ENCODE measurements at regions not wholly inside any gene's neighbourhood (a gene's known extent, or its start where the extent isn't known, plus 50 kb on each side); places are given as distances from the start of the nearest gene placed in this dataset.

- ChIA-PET CTCF (no interaction called here), POLR2A (no interaction called here)
- H3K9me3 Mint-ChIP-seq, result no peaks in the 10 kb centered on the region
- no peak overlapping the region for H3K4me3 Mint-ChIP-seq
- no peaks in the 10 kb centered on the region for H3K4me1 Mint-ChIP-seq (ENCODE audit: low read depth)
- no peaks in the 10 kb centered on the region for H3K4me1 ChIP-seq (ENCODE audit: insufficient read depth, low read length)
- no peak overlapping the region for H3K4me3 ChIP-seq (ENCODE audit: low read length)
- no peaks in the 10 kb centered on the region for H3K27me3 Mint-ChIP-seq
- TF ChIP-seq CTCF (IDR thresholded peaks at IDR 0.05), result no peak
- ATAC-seq (ENCODE audit: poor library complexity) (no peak), DNase-seq (no peak)
- no peaks in the 10 kb centered on the region for H3K36me3 ChIP-seq (ENCODE audit: insufficient read depth, low read length)
- no peaks in the 10 kb centered on the region for H3K36me3 Mint-ChIP-seq (ENCODE audit: low read depth)
- intact Hi-C loops (cut with DNase I, micrococcal nuclease), result no loop called here
- no peaks in the 10 kb centered on the region for H3K9me3 ChIP-seq (ENCODE audit: control insufficient read depth in 1 of 2, insufficient read depth in 1 of 2, low read length in 2 of 2)
- H3K27ac Mint-ChIP-seq, result no peak overlapping the region
- H3K27ac ChIP-seq (ENCODE audit: low read depth in 1 of 2, low read length in 2 of 2), result no peak overlapping the region
- H3K27me3 ChIP-seq (ENCODE audit: control insufficient read depth in 1 of 2, insufficient read depth in 2 of 2, low read length in 2 of 2), result no peaks in the 10 kb centered on the region
Measured at GRCh38 chrY:19026631-19027030, 253.1 kb upstream of the HSFY2 start.

GRCh38 chrY:19023934-19024333 is 250.4 kb upstream of the HSFY2 start:
- H3K4me3 ChIP-seq (ENCODE audit: low read length), result no peak overlapping the region
- no peaks in the 10 kb centered on the region for H3K27me3 ChIP-seq (ENCODE audit: control insufficient read depth in 1 of 2, insufficient read depth in 2 of 2, low read length in 2 of 2)
- no peaks in the 10 kb centered on the region for H3K4me1 Mint-ChIP-seq (ENCODE audit: low read depth)
- CTCF ChIA-PET, result no interaction called here
- no peak overlapping the region for H3K27ac ChIP-seq (ENCODE audit: low read depth in 1 of 2, low read length in 2 of 2)
- no peaks in the 10 kb centered on the region for H3K36me3 ChIP-seq (ENCODE audit: insufficient read depth, low read length)
- no peaks in the 10 kb centered on the region for H3K4me1 ChIP-seq (ENCODE audit: insufficient read depth, low read length)
- H3K9me3 ChIP-seq (ENCODE audit: control insufficient read depth in 1 of 2, insufficient read depth in 1 of 2, low read length in 2 of 2), result no peaks in the 10 kb centered on the region
- POLR2A ChIA-PET, result no interaction called here
- H3K27ac Mint-ChIP-seq, result no peak overlapping the region
- intact Hi-C loops (cut with DNase I, micrococcal nuclease), result no loop called here
- H3K27me3 Mint-ChIP-seq, result no peaks in the 10 kb centered on the region
- DNase-seq (no peak), ATAC-seq (ENCODE audit: poor library complexity) (no peak)
- no peak overlapping the region for H3K4me3 Mint-ChIP-seq
- H3K9me3 Mint-ChIP-seq, result no peaks in the 10 kb centered on the region
- H3K36me3 Mint-ChIP-seq (ENCODE audit: low read depth), result no peaks in the 10 kb centered on the region
- TF ChIP-seq CTCF (IDR thresholded peaks at IDR 0.05), result no peak

GRCh38 chrY:19020193-19020592 is 246.7 kb upstream of the HSFY2 start:
- intact Hi-C loops (cut with DNase I, micrococcal nuclease), result no loop called here
- Mint-ChIP-seq H3K9me3 (no peaks in the 10 kb centered on the region), H3K4me3 (no peak overlapping the region), H3K27me3 (no peaks in the 10 kb centered on the region), H3K36me3 (ENCODE audit: low read depth) (no peaks in the 10 kb centered on the region), H3K27ac (no peak overlapping the region), H3K4me1 (ENCODE audit: low read depth) (no peaks in the 10 kb centered on the region)
- CTCF ChIA-PET, result no interaction called here
- TF ChIP-seq CTCF (IDR thresholded peaks at IDR 0.05), result no peak
- ATAC-seq (ENCODE audit: poor library complexity), result no peak
- H3K4me1 ChIP-seq (ENCODE audit: insufficient read depth, low read length), result no peaks in the 10 kb centered on the region
- H3K36me3 ChIP-seq (ENCODE audit: insufficient read depth, low read length), result no peaks in the 10 kb centered on the region
- no peak overlapping the region for H3K27ac ChIP-seq (ENCODE audit: low read depth in 1 of 2, low read length in 2 of 2)
- no peak for DNase-seq
- POLR2A ChIA-PET, result no interaction called here
- H3K9me3 ChIP-seq (ENCODE audit: control insufficient read depth in 1 of 2, insufficient read depth in 1 of 2, low read length in 2 of 2), result no peaks in the 10 kb centered on the region
- H3K4me3 ChIP-seq (ENCODE audit: low read length), result no peak overlapping the region
- H3K27me3 ChIP-seq (ENCODE audit: control insufficient read depth in 1 of 2, insufficient read depth in 2 of 2, low read length in 2 of 2), result no peaks in the 10 kb centered on the region

Data from CD4-positive, alpha-beta T cell (primary cell).